AG04450 (cell line): ENCODE measurements at regions not wholly inside any gene's neighbourhood (a gene's known extent, or its start where the extent isn't known, plus 50 kb on each side); places are given as distances from the start of the nearest gene placed in this dataset.
"Not testable (repeated sequence)": the region's sequence is repeated elsewhere in the genome, so short reads cannot be mapped to it uniquely, and the experiment has no call there.

Experiments used
- CTCF ChIA-PET: fragments of 300-600, 350-600 bp; formaldehyde crosslinking; extraction: SDS; loops from one replicate; lab custom pipeline; 2022; ENCODE audit warnings: antibody characterized with exemption, inconsistent platforms; lab: Charles Lee
- POLR2A ChIA-PET: fragments of 350-600 bp; formaldehyde crosslinking; extraction: SDS; loops from one replicate; lab custom pipeline; 2021; ENCODE audit warnings: antibody characterized with exemption, inconsistent platforms; lab: Yijun Ruan, JAX
- DNase-seq: peaks from one replicate; pipeline ENCODE4 v3.0.0-alpha.2; 2011; ENCODE audit warnings: low read depth, low spot score
- H3K27ac ChIP-seq: one replicate; pipeline ENCODE4 v1.5.1; 2012; ENCODE audit warnings: low read depth, low read length, control low read depth
- H3K27me3 ChIP-seq: one replicate; pipeline ENCODE4 v1.6.0; 2012; ENCODE audit warnings: low read length; ENCODE audit not compliant: control insufficient read depth, insufficient read depth
- H3K4me3 ChIP-seq: 2 replicates; pipeline ENCODE4 v1.5.1; 2011; ENCODE audit warnings: mild to moderate bottlenecking, low read depth, low read length, control low read depth
- H3K9me3 ChIP-seq: 2 replicates; pipeline ENCODE4 v1.5.1; 2012; ENCODE audit warnings: low read length; ENCODE audit not compliant: control insufficient read depth, insufficient read depth
- TF ChIP-seq, protein P1 (sequence below): IDR thresholded peaks from 2 replicates; pipeline ENCODE4 v1.5.1; 2011; ENCODE audit warnings: low read depth, low read length, control low read depth, inconsistent platforms

DNA sequence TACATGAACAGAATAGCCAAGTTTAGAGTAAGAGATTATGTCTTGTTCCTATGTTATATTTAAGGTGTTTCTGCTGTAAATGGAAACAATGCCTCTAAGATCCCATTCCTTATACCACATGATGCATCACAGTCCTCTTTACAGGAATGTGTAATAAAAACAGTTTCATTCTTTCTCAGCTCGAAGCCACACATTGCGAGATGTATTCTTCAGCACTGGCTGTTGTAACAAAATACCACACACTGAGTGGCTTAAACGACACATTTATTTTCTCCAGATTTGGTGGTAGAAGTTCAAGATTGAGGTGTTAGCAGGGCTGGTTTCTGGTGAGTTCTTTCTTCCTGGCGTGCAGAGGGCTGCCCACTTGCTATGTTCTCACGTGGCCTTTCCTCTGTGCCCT lies 246.2 kb downstream of the SOCS6 start:
- TF ChIP-seq, protein P1, sequence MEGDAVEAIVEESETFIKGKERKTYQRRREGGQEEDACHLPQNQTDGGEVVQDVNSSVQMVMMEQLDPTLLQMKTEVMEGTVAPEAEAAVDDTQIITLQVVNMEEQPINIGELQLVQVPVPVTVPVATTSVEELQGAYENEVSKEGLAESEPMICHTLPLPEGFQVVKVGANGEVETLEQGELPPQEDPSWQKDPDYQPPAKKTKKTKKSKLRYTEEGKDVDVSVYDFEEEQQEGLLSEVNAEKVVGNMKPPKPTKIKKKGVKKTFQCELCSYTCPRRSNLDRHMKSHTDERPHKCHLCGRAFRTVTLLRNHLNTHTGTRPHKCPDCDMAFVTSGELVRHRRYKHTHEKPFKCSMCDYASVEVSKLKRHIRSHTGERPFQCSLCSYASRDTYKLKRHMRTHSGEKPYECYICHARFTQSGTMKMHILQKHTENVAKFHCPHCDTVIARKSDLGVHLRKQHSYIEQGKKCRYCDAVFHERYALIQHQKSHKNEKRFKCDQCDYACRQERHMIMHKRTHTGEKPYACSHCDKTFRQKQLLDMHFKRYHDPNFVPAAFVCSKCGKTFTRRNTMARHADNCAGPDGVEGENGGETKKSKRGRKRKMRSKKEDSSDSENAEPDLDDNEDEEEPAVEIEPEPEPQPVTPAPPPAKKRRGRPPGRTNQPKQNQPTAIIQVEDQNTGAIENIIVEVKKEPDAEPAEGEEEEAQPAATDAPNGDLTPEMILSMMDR: no peak
- POLR2A ChIA-PET: no interaction called here
- no peak for DNase-seq
- no peak overlapping the region for H3K27ac ChIP-seq
- H3K9me3 ChIP-seq: no peaks in the 10 kb centered on the region
- H3K27me3 ChIP-seq: peaks cover under 1% of the 10 kb centered on the region
- no peak overlapping the region for H3K4me3 ChIP-seq
- CTCF ChIA-PET: no interaction called here

DNA sequence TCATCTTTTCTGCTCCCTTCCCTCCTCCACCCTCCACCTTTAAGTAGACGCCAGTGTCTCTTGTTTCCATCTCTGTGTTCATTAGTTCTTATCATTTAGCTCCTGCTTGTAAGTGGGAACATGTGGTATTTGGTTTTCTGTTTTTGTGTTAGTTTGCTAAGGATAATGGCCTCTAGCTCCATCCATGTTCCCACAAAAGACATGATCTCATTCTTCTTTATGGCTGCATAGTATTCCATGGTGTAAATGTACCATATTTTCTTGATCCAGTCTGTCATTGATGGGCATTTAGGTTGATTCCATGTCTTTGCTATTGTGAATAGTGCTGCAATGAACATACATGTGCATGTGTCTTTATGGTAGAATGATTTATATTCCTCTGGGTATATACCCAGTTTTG lies 236.5 kb downstream of the SOCS6 start:
- CTCF ChIA-PET, H3K9me3 ChIP-seq, POLR2A ChIA-PET: not testable (repeated sequence)

DNA sequence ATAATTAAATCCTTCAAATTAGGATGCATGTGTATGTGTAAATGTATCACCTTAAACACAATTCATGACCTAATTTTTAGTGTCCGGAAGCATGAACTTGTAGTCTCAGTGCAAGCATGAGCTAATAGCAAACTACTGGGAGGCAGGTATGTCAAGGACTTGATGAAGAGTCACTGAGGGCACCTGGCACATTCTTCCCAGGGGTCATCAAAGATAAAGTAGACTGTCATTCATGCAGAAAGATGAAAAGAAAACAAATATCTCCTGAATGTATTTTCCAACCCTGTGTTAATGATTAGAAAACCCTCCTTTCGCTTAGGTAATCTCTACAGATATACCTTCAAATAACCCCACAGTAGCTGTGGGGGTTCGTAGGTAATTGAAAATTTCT lies 234.9 kb downstream of the SOCS6 start:
- Histone ChIP-seq H3K4me3 (no peak overlapping the region), H3K27ac (no peak overlapping the region), H3K27me3 (peaks cover 3% of the 10 kb centered on the region), H3K9me3 (no peaks in the 10 kb centered on the region)
- ChIA-PET POLR2A (no interaction called here), CTCF (no interaction called here)
- TF ChIP-seq, protein P1: no peak
- no peak for DNase-seq

More for the DNA sequence above, 236.5 kb downstream of the SOCS6 start:
- DNase-seq, H3K27me3 ChIP-seq, H3K4me3 ChIP-seq, H3K27ac ChIP-seq: not testable (repeated sequence)

DNA sequence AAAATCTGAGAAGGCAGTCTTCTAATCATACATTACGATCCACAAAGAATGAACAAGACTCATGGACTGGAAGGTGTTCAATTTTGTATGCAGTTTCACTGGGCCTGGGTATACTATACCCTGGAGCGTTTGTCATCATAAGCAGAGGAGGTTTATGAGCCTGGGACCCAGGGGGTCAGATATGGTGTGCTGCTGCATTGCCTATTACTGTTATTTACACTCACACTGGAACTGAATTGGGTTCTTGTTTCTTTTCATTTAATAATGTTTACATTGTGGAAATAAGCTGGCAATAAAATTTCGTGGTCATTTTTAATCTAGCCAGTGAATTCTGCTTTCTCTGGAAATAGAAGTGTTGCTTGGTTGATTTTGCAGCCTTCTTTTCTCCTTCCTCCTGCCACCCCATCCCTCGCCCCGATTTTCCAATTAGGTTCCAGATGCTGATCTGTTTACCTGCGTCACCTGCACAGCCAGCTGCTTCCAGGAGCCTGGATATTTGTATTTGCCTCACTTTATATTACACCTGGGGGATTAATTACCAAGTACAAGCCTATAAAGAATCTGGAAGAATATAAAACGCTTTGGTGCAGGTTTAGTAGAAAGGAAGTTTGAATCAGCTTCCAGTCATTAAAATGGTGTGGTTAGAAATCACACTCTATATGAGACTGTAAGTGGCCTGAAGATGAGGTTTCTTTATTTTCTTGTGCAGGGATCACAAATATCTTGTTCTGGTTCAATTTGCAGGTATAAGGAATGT lies 234.4 kb downstream of the SOCS6 start:
- H3K27me3 ChIP-seq: peaks cover 3% of the 10 kb centered on the region
- ChIA-PET CTCF (no interaction called here), POLR2A (no interaction called here)
- no peak for DNase-seq
- H3K27ac ChIP-seq: no peak overlapping the region
- H3K9me3 ChIP-seq: no peaks in the 10 kb centered on the region
- no peak overlapping the region for H3K4me3 ChIP-seq
- TF ChIP-seq, protein P1: no peak

DNA sequence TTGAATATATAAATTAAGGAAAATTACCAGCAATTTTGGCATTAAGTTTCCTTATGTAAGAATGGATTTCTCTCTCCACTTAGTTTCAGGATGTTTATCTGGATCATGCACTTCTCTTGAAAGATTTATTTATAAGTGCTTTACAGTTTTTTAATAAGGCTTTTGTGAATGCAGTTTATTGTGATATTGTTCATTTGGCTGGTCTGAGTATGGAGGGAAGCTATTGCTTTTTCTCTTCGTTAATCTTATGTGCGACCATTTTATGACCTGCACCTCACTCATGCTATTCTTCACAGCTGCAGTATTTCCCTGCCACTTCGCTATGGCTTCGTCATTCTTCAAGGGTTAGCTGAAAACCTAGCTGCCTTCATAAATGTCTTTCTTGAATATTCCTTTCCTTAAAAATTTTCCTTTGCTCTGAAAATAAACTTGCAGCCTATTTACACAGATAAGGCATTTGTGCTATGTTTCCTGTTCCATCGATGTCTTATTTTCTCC lies 233.4 kb downstream of the SOCS6 start:
- POLR2A ChIA-PET: no interaction called here

More for the DNA sequence above, 233.4 kb downstream of the SOCS6 start:
- H3K4me3 ChIP-seq: no peak overlapping the region
- no peaks in the 10 kb centered on the region for H3K9me3 ChIP-seq
- CTCF ChIA-PET: no interaction called here
- peaks cover 3% of the 10 kb centered on the region for H3K27me3 ChIP-seq
- TF ChIP-seq, protein P1: no peak
- no peak overlapping the region for H3K27ac ChIP-seq
- DNase-seq: no peak
